Endothelial cell (in vitro differentiated cells): ENCODE measurements at regions not wholly inside any gene's neighbourhood (a gene's known extent, or its start where the extent isn't known, plus 50 kb on each side); places are given as distances from the start of the nearest gene placed in this dataset.
"Not testable (repeated sequence)": the region's sequence is repeated elsewhere in the genome, so short reads cannot be mapped to it uniquely, and the experiment has no call there.

Experiments
- DNase-seq: peaks from one replicate; pipeline ENCODE4 v3.0.0; 2021; ENCODE audit warnings: low spot score
- H3K27ac Mint-ChIP-seq: one replicate; pipeline ENCODE4 v1.8.0; 2021; ENCODE audit warnings: mixed read lengths, inconsistent platforms; ENCODE audit not compliant: unreplicated experiment
- H3K27me3 Mint-ChIP-seq: one replicate; pipeline ENCODE4 v1.8.0; 2021; ENCODE audit warnings: mild to moderate bottlenecking, moderate library complexity, mixed read lengths, inconsistent platforms; ENCODE audit not compliant: unreplicated experiment
- H3K36me3 Mint-ChIP-seq: one replicate; pipeline ENCODE4 v1.8.0; 2021; ENCODE audit warnings: mild to moderate bottlenecking, low read depth, mixed read lengths, inconsistent platforms; ENCODE audit not compliant: unreplicated experiment
- H3K4me1 Mint-ChIP-seq: one replicate; pipeline ENCODE4 v1.8.0; 2021; ENCODE audit warnings: mild to moderate bottlenecking, mixed read lengths, inconsistent platforms; ENCODE audit not compliant: unreplicated experiment
- H3K4me3 Mint-ChIP-seq: one replicate; pipeline ENCODE4 v1.8.0; 2021; ENCODE audit warnings: mild to moderate bottlenecking, mixed read lengths, inconsistent platforms; ENCODE audit not compliant: unreplicated experiment
- H3K9me3 Mint-ChIP-seq: one replicate; pipeline ENCODE4 v1.8.0; 2021; ENCODE audit warnings: mixed read lengths, inconsistent platforms; ENCODE audit not compliant: unreplicated experiment
- TF ChIP-seq, protein P1 (sequence below): fragments of 200-600 bp; sonication (generic); IDR thresholded peaks from one replicate; pipeline ENCODE4 v1.5.0; 2021; ENCODE audit warnings: antibody characterized with exemption; ENCODE audit not compliant: unreplicated experiment

DNA sequence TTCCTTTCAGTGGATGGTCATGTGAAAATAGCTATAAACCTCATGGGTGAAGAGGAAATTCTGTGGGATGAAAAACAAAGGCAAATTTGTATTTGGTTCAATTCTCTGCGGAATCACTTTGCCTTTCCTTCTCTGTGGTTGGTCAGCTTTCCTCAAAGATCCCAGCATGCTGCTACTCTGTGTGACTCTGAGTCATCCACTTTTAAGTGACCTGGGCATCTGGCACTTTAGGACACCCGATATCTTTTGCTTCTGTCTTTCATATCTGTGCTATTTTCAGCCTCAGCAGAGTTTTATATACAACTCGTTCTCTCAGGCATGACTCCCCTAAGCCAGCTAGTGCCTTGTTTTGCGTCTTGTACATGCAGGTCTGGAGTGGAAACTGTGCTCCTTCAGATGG, 217.0 kb upstream of the PIEZO2 start:
- no peaks in the 10 kb centered on the region for H3K36me3 Mint-ChIP-seq
- no peaks in the 10 kb centered on the region for H3K9me3 Mint-ChIP-seq
- DNase-seq: no peak
- no peak overlapping the region for H3K27ac Mint-ChIP-seq
- no peak overlapping the region for H3K4me3 Mint-ChIP-seq
- TF ChIP-seq, protein P1, sequence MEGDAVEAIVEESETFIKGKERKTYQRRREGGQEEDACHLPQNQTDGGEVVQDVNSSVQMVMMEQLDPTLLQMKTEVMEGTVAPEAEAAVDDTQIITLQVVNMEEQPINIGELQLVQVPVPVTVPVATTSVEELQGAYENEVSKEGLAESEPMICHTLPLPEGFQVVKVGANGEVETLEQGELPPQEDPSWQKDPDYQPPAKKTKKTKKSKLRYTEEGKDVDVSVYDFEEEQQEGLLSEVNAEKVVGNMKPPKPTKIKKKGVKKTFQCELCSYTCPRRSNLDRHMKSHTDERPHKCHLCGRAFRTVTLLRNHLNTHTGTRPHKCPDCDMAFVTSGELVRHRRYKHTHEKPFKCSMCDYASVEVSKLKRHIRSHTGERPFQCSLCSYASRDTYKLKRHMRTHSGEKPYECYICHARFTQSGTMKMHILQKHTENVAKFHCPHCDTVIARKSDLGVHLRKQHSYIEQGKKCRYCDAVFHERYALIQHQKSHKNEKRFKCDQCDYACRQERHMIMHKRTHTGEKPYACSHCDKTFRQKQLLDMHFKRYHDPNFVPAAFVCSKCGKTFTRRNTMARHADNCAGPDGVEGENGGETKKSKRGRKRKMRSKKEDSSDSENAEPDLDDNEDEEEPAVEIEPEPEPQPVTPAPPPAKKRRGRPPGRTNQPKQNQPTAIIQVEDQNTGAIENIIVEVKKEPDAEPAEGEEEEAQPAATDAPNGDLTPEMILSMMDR: no peak
- H3K27me3 Mint-ChIP-seq: no peaks in the 10 kb centered on the region
- no peaks in the 10 kb centered on the region for H3K4me1 Mint-ChIP-seq

DNA sequence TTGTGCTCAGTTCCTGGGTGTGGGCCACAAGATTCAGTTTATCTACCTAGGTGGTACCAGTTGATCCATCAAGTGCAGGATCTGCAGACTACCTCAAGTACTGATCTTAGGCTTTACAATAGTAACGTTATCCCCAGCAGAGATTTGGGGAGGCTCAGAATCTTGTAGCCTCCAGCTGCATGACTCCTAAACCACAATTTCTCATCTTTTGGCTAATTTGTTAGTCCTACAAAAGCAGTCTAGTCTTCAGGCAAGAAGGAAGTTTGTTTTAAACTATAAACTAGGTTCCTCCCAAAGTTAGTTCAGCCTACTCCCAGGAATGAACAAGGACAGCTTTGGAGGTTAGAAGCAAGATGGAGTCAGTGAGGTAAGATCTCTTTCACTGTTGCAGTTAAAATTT, 213.5 kb upstream of the PIEZO2 start:
- H3K36me3 Mint-ChIP-seq: no peaks in the 10 kb centered on the region
- TF ChIP-seq, protein P1: no peak
- H3K27ac Mint-ChIP-seq: no peak overlapping the region
- no peaks in the 10 kb centered on the region for H3K9me3 Mint-ChIP-seq
- no peaks in the 10 kb centered on the region for H3K4me1 Mint-ChIP-seq
- no peak overlapping the region for H3K4me3 Mint-ChIP-seq
- DNase-seq: no peak
- H3K27me3 Mint-ChIP-seq: no peaks in the 10 kb centered on the region

DNA sequence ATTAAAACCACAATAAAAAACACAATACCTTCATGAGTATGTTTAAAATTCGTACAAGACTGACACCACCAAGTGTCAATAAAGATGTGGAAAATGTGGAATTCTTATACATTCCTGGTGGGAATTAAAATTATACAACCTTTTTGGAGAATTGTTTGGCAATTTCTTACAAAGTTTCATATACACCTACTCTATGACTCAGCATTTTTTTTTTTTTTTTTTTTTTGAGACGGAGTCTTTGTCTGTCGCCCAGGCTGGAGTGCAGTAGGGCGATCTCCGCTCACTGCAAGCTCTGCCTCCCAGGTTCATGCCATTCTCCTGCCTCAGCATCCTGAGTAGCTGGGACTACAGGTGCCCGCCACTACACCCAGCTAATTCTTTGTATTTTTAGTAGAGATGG, 212.5 kb upstream of the PIEZO2 start:
- H3K36me3 Mint-ChIP-seq, H3K9me3 Mint-ChIP-seq, DNase-seq, H3K27me3 Mint-ChIP-seq, H3K4me3 Mint-ChIP-seq, H3K4me1 Mint-ChIP-seq, H3K27ac Mint-ChIP-seq: not testable (repeated sequence)

DNA sequence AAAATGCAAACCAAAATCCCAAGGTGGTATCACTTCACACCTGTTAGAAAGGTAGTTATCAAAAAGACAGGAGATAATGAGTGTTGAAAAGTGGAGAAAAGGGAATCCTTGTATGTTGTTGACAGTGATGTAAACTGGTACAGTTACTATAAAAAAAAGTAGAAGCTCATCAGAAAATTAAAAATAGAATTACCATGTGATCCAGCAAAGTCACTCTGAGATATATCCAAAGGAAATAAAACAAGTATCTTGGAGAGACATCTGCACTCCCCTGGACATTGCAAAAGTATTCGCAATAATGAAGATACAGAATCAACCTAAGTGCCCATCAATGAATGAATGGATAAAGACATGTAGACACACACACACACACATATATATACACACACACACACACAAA, 208.3 kb upstream of the PIEZO2 start:
- Mint-ChIP-seq H3K9me3 (no peaks in the 10 kb centered on the region), H3K4me1 (no peaks in the 10 kb centered on the region), H3K36me3 (no peaks in the 10 kb centered on the region), H3K4me3 (no peak overlapping the region), H3K27me3 (no peaks in the 10 kb centered on the region), H3K27ac (no peak overlapping the region)
- DNase-seq: no peak
- TF ChIP-seq, protein P1: no peak

DNA sequence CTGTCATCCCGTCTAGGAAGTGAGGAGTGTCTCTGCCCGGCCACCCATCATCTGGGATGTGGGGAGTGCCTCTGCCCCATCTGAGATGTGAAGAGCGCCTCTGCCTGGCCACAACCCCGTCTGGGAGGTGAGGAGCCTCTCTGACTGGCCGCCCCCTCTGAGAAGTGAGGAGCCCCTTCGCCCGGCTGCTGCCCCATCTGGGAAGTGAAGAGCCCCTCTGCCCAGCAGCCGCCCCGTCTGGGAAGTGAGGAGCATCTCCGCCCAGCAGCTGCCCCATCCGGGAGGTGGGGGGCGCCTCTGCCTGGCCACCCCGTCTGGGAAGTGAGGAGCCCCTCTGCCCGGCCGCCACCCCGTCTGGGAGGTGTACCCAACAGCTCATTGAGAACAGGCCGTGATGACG, 195.2 kb upstream of the PIEZO2 start:
- not testable (repeated sequence) for H3K27me3 Mint-ChIP-seq, H3K4me1 Mint-ChIP-seq, H3K27ac Mint-ChIP-seq, H3K9me3 Mint-ChIP-seq, H3K4me3 Mint-ChIP-seq, DNase-seq
- H3K36me3 Mint-ChIP-seq: peaks cover 12% of the 10 kb centered on the region

DNA sequence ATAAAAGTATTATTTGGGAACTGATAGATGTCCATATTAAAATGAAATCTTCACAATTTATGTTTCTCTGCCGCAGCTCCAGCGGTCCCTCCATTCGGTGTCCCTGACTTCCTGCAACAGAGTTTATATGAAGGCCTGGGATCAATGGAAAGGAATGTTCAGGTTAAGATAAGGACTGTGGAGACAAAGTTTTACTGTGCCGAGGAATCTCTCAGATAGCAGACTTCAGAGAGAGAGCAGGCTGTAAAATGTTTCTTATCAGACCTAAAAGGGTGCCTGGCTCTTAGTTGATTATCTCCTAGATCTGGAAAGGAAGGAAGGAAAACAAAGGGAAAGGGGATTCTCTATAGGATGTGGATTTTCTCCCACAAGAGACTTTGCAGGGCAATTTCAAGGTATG, 193.7 kb upstream of the PIEZO2 start:
- peaks cover 4% of the 10 kb centered on the region for H3K27me3 Mint-ChIP-seq
- H3K27ac Mint-ChIP-seq: no peak overlapping the region
- no peaks in the 10 kb centered on the region for H3K4me1 Mint-ChIP-seq
- no peaks in the 10 kb centered on the region for H3K9me3 Mint-ChIP-seq
- H3K36me3 Mint-ChIP-seq: peaks cover 12% of the 10 kb centered on the region
- H3K4me3 Mint-ChIP-seq: no peak overlapping the region
- TF ChIP-seq, protein P1: no peak
- no peak for DNase-seq

DNA sequence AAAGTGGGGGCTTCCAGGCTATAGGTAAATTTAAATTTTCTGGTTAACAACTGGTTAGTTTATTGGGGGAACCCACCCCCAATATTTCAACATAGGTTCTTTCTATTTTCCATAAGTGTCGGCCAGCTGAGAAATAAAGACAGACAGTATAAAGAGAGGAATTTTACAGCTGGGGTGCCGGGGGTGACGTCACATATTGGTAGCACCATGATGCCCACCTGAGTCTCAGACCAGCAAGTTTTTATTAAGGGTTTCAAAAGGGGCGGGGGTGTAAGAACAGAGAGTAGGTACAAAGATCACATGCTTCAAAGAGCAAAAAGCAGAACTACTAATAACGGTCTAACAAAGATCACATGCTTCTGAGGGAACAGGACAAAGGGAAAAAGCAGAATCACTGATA, 192.7 kb upstream of the PIEZO2 start:
- not testable (repeated sequence) for H3K27ac Mint-ChIP-seq, H3K27me3 Mint-ChIP-seq, H3K4me3 Mint-ChIP-seq, H3K4me1 Mint-ChIP-seq, H3K9me3 Mint-ChIP-seq, DNase-seq
- peaks cover 12% of the 10 kb centered on the region for H3K36me3 Mint-ChIP-seq
